Activated CD8-positive, alpha-beta T cell treated with anti-CD3 and anti-CD28 coated beads, Interleukin-2, amount 10 ng/mL, durations not matched to agents 7 days and 5 days (primary cell): ENCODE measurements at regions not wholly inside any gene's neighbourhood (a gene's known extent, or its start where the extent isn't known, plus 50 kb on each side); places are given as distances from the start of the nearest gene placed in this dataset.

Experiments
- ATAC-seq: fragments of 150-1000 bp; cut with Tn5 transposase; one replicate; pipeline ENCODE4 v1.10.0; 2021; ENCODE audit warnings: moderate library complexity
- CTCF ChIA-PET: fragments of 350-600 bp; sonication (Branson Sonifier 250); formaldehyde crosslinking; loops from one replicate; lab custom pipeline; 2021; ENCODE audit warnings: antibody characterized with exemption; lab: Charles Lee
- POLR2A ChIA-PET: fragments of 350-600 bp; sonication (Branson Sonifier 250); formaldehyde crosslinking; loops from one replicate; lab custom pipeline; 2021; ENCODE audit warnings: antibody characterized with exemption; lab: Charles Lee
- DNase-seq: peaks from one replicate; pipeline ENCODE4 v3.0.0-alpha.2; 2020
- H3K27ac Mint-ChIP-seq: one replicate; pipeline ENCODE4 v1.8.0; 2021; ENCODE audit warnings: mild to moderate bottlenecking, mixed read lengths
- H3K27me3 Mint-ChIP-seq: one replicate; pipeline ENCODE4 v1.8.0; 2021; ENCODE audit warnings: low read depth, mixed read lengths
- H3K36me3 Mint-ChIP-seq: one replicate; pipeline ENCODE4 v1.8.0; 2021; ENCODE audit warnings: low read depth, mixed read lengths
- H3K4me1 Mint-ChIP-seq: one replicate; pipeline ENCODE4 v1.8.0; 2021; ENCODE audit warnings: low read depth, mixed read lengths
- H3K4me3 Mint-ChIP-seq: one replicate; pipeline ENCODE4 v1.8.0; 2021; ENCODE audit warnings: mild to moderate bottlenecking, mixed read lengths
- H3K9me3 Mint-ChIP-seq: one replicate; pipeline ENCODE4 v1.8.0; 2022; ENCODE audit warnings: mixed read lengths; ENCODE audit not compliant: insufficient read depth

- Mint-ChIP-seq H3K4me3 (no peak overlapping the region), H3K27me3 (no peaks in the 10 kb centered on the region), H3K4me1 (no peaks in the 10 kb centered on the region), H3K27ac (no peak overlapping the region), H3K36me3 (no peaks in the 10 kb centered on the region), H3K9me3 (no peaks in the 10 kb centered on the region)
- no peak for ATAC-seq
- ChIA-PET CTCF (no interaction called here), POLR2A (no interaction called here)
- no peak for DNase-seq
These were observed 50.3 kb upstream of the DPH6 start for GRCh38 chr15:35596285-35596684.

GRCh38 chr15:35602836-35603235 is 56.9 kb upstream of the DPH6 start:
- ChIA-PET CTCF (no interaction called here), POLR2A (no interaction called here)
- ATAC-seq (no peak), DNase-seq (no peak)
- no peaks in the 10 kb centered on the region for H3K27me3 Mint-ChIP-seq
- no peaks in the 10 kb centered on the region for H3K36me3 Mint-ChIP-seq
- no peaks in the 10 kb centered on the region for H3K9me3 Mint-ChIP-seq
- H3K4me1 Mint-ChIP-seq: no peaks in the 10 kb centered on the region
- no peak overlapping the region for H3K4me3 Mint-ChIP-seq
- no peak overlapping the region for H3K27ac Mint-ChIP-seq

- no peaks in the 10 kb centered on the region for H3K27me3 Mint-ChIP-seq
- DNase-seq: no peak
- ChIA-PET CTCF (no interaction called here), POLR2A (no interaction called here)
- no peak for ATAC-seq
- H3K9me3 Mint-ChIP-seq: no peaks in the 10 kb centered on the region
- no peaks in the 10 kb centered on the region for H3K4me1 Mint-ChIP-seq
- H3K27ac Mint-ChIP-seq: no peak overlapping the region
- H3K4me3 Mint-ChIP-seq: no peak overlapping the region
- H3K36me3 Mint-ChIP-seq: no peaks in the 10 kb centered on the region
These were observed 57.3 kb upstream of the DPH6 start for GRCh38 chr15:35603301-35603700.

DNA sequence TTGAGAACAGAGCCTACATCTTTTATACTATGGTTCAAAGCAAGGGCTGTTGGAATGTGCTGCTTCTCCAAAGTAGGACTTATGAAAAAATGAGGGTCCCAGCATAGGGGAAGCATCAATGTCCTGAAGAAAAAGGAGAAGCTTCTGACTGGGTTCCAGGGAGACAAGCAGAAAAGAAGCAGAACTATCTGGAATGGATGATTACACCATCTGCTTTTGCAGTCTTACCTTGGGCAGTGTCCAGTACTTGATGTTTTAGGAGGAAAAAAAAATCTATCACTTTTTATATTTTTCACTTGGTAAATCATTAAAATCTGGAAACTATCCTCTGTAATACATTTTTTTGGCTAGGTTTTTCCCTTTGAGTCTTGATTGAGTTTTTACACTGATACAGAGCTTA is 57.9 kb upstream of the DPH6 start:
- no peaks in the 10 kb centered on the region for H3K4me1 Mint-ChIP-seq
- no peaks in the 10 kb centered on the region for H3K27me3 Mint-ChIP-seq
- no peaks in the 10 kb centered on the region for H3K9me3 Mint-ChIP-seq
- ChIA-PET CTCF (interaction anchor here (0.7 kb wide), 1 partner anchor 803 kb away, joined by 3 read pairs; no protein-coding TSS in a partner anchor), POLR2A (no interaction called here)
- H3K27ac Mint-ChIP-seq: no peak overlapping the region
- DNase-seq (no peak), ATAC-seq (no peak)
- H3K36me3 Mint-ChIP-seq: no peaks in the 10 kb centered on the region
- H3K4me3 Mint-ChIP-seq: no peak overlapping the region

DNA sequence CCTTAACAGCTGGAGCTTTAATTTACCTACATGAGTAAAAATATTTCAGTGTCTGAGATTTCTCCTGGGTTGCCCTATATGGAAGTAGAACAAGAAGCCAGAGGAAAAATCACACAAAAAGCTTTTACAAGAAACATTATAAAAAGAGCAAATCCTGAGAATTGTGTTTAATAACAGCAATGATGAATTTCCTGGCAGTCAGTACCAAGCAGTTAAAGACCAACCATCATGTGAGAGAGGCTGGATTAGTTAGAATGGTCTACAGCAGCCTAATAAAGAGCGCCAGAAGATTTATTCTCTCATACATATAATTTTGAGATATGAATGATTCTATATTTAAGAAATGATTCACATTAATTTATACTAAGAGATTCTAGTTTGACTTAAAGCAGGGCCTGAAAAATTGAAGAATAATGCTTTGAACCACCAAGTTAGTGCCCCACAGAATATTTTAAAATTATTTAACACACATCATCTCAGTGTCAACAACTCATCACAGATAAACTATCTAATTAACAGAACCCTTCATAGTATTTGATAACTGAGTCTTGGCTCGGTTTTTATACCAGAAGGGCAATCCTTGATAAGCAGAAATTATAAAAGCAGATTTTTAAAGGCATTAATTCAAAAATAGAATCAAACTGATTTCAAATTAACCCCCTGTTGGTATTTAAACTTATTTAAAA is 59.9 kb upstream of the DPH6 start:
- POLR2A ChIA-PET: no interaction called here
- Mint-ChIP-seq H3K36me3 (no peaks in the 10 kb centered on the region), H3K4me3 (no peak overlapping the region), H3K4me1 (no peaks in the 10 kb centered on the region), H3K9me3 (no peaks in the 10 kb centered on the region), H3K27ac (no peak overlapping the region), H3K27me3 (no peaks in the 10 kb centered on the region)
- ATAC-seq (no peak), DNase-seq (no peak)
- CTCF ChIA-PET: no interaction called here

DNA sequence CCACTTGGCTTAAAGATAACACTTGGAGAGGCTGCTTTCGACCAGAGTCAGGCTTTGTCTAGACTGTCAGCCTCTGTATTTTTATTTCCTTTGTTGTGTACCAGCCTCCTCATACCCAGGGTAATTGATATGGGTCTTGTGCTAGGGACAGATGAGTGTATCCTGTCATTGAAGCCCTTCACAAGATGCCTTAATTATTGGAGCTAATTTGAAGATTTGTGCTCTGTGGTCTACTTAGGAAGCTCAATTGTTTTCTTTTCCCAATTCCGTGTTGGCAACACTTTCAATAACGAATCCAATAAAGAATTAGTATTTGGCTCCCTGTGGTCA is 60.5 kb upstream of the DPH6 start:
- Mint-ChIP-seq H3K36me3 (no peaks in the 10 kb centered on the region), H3K4me1 (no peaks in the 10 kb centered on the region)
- CTCF ChIA-PET: no interaction called here

DNA sequence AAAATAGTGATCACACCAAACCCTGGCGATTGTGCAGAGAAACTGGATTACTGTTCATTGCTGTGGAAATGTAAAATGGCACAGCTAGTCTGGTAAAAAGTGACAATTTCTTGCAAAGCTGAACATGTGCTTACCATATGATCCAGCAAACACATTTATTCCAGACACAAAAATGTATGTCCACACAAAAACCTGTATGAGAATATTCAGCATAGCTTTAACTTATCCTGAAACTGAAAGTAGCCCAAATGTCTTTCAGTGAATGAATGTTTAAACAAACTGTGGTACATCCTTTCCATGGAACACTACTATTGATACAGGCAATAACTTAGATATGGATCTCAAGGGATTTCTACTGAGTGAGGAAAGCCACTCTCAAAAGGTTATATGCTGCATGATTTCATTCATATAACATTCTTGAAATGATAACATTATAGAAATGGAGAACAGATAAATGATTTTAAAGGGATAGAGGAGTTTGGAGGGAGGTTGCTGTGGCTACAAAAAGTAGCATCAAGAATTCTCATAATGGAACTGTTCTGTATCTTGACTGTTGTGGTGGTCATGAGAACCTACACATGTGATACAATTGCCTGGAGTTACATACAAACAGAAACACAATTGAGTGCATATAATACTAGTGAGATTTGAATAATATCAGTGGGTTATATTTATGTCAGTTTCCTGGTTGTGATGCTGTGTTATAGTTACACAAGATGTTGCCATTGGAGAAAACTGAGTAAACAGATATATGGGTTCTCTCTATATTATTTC is 70.7 kb upstream of the DPH6 start:
- ATAC-seq (no peak), DNase-seq (no peak)
- CTCF ChIA-PET: no interaction called here
- H3K27ac Mint-ChIP-seq: no peak overlapping the region
- POLR2A ChIA-PET: no interaction called here
- H3K9me3 Mint-ChIP-seq: no peaks in the 10 kb centered on the region
- no peaks in the 10 kb centered on the region for H3K27me3 Mint-ChIP-seq
- no peaks in the 10 kb centered on the region for H3K36me3 Mint-ChIP-seq
- H3K4me1 Mint-ChIP-seq: no peaks in the 10 kb centered on the region
- H3K4me3 Mint-ChIP-seq: no peak overlapping the region

More for the DNA sequence above, 60.5 kb upstream of the DPH6 start:
- POLR2A ChIA-PET: no interaction called here
- Mint-ChIP-seq H3K4me3 (no peak overlapping the region), H3K9me3 (no peaks in the 10 kb centered on the region), H3K27me3 (no peaks in the 10 kb centered on the region), H3K27ac (no peak overlapping the region)
- DNase-seq (no peak), ATAC-seq (no peak)

GRCh38 chr15:35618260-35619188 is 72.6 kb upstream of the DPH6 start:
- DNase-seq (no peak), ATAC-seq (no peak)
- Mint-ChIP-seq H3K4me3 (no peak overlapping the region), H3K36me3 (no peaks in the 10 kb centered on the region), H3K27ac (no peak overlapping the region), H3K4me1 (no peaks in the 10 kb centered on the region), H3K27me3 (no peaks in the 10 kb centered on the region), H3K9me3 (peaks cover 2% of the 10 kb centered on the region)
- ChIA-PET POLR2A (no interaction called here), CTCF (no interaction called here)

- ATAC-seq (no peak), DNase-seq (no peak)
- Mint-ChIP-seq H3K4me1 (no peaks in the 10 kb centered on the region), H3K9me3 (peaks cover 2% of the 10 kb centered on the region), H3K4me3 (no peak overlapping the region), H3K27ac (no peak overlapping the region), H3K27me3 (no peaks in the 10 kb centered on the region), H3K36me3 (no peaks in the 10 kb centered on the region)
- ChIA-PET CTCF (no interaction called here), POLR2A (no interaction called here)
These were observed 76.8 kb upstream of the DPH6 start for GRCh38 chr15:35622641-35623340.

DNA sequence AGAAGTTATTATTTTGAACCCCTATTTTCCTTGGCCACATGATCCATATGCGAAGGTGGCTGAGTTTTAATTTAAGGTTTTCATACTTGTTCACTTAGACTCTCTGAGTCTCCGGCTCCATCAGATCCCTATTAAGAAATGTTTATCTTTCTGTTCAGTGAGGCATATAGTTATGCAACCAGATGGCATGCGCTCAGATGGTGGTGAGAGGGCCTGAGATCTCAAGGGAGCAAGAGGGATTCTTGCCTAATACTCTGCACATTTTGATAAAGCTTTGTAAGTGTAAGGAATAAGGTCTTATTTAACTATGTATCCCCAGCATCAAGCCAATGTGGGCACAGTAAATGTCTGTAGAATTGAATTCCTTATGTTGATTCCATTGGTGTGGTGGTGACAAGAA is 78.9 kb upstream of the DPH6 start:
- H3K36me3 Mint-ChIP-seq: no peaks in the 10 kb centered on the region
- H3K4me3 Mint-ChIP-seq: no peak overlapping the region
- ATAC-seq (no peak), DNase-seq (no peak)
- H3K27ac Mint-ChIP-seq: no peak overlapping the region
- CTCF ChIA-PET: no interaction called here
- POLR2A ChIA-PET: no interaction called here
- peaks cover 2% of the 10 kb centered on the region for H3K9me3 Mint-ChIP-seq
- H3K27me3 Mint-ChIP-seq: no peaks in the 10 kb centered on the region
- H3K4me1 Mint-ChIP-seq: no peaks in the 10 kb centered on the region

GRCh38 chr15:35626571-35627318 is 80.8 kb upstream of the DPH6 start:
- Mint-ChIP-seq H3K4me3 (no peak overlapping the region), H3K27me3 (no peaks in the 10 kb centered on the region), H3K36me3 (no peaks in the 10 kb centered on the region), H3K27ac (no peak overlapping the region), H3K9me3 (peaks cover 2% of the 10 kb centered on the region), H3K4me1 (no peaks in the 10 kb centered on the region)
- DNase-seq (no peak), ATAC-seq (no peak)
- ChIA-PET POLR2A (no interaction called here), CTCF (no interaction called here)
